GM23248 (cell line): ENCODE measurements at regions not wholly inside any gene's neighbourhood (a gene's known extent, or its start where the extent isn't known, plus 50 kb on each side); places are given as distances from the start of the nearest gene placed in this dataset.

Experiments used
- DNase-seq: peaks from one replicate; pipeline ENCODE4 v3.0.0-alpha.2; 2015
- H2AFZ ChIP-seq: fragments of 200-600 bp; sonication (generic); 2 replicates; pipeline ENCODE4 v1.6.1; 2016; ENCODE audit warnings: antibody characterized with exemption
- H3F3A ChIP-seq: fragments of 200-600 bp; sonication (generic); 2 replicates; pipeline ENCODE4 v1.6.1; 2016; ENCODE audit warnings: mild to moderate bottlenecking, antibody characterized with exemption, mixed run types; ENCODE audit not compliant: insufficient read depth
- H3K27ac ChIP-seq: fragments of 200-600 bp; sonication (generic); 2 replicates; pipeline ENCODE4 v1.5.1; 2016; ENCODE audit warnings: mild to moderate bottlenecking
- H3K27me3 ChIP-seq: fragments of 200-600 bp; sonication (generic); replicated peaks from 2 replicates; pipeline ENCODE4 v1.6.1; 2016; ENCODE audit warnings: mild to moderate bottlenecking; ENCODE audit not compliant: insufficient read depth
- H3K36me3 ChIP-seq: fragments of 200-600 bp; sonication (generic); 2 replicates; pipeline ENCODE4 v1.6.1; 2016; ENCODE audit warnings: low read depth, mild to moderate bottlenecking
- H3K4me1 ChIP-seq: fragments of 200-600 bp; sonication (generic); 2 replicates; pipeline ENCODE4 v1.6.1; 2016; ENCODE audit warnings: mild to moderate bottlenecking; ENCODE audit not compliant: insufficient read depth
- H3K4me2 ChIP-seq: fragments of 200-600 bp; sonication (generic); one replicate; pipeline ENCODE4 v1.6.1; 2016; ENCODE audit warnings: mild to moderate bottlenecking; ENCODE audit not compliant: unreplicated experiment
- H3K4me3 ChIP-seq: fragments of 200-600 bp; sonication (generic); 2 replicates; pipeline ENCODE4 v1.5.1; 2016; ENCODE audit warnings: mild to moderate bottlenecking
- H3K79me2 ChIP-seq: fragments of 200-600 bp; sonication (generic); 2 replicates; pipeline ENCODE4 v1.6.1; 2016; ENCODE audit warnings: mild to moderate bottlenecking; ENCODE audit not compliant: insufficient read depth
- H3K9ac ChIP-seq: fragments of 200-600 bp; sonication (generic); 2 replicates; pipeline ENCODE4 v1.6.1; 2016; ENCODE audit warnings: mild to moderate bottlenecking
- H3K9me2 ChIP-seq: fragments of 200-600 bp; sonication (generic); 2 replicates; pipeline ENCODE4 v1.6.1; 2016; ENCODE audit warnings: mixed run types, mild to moderate bottlenecking, moderate library complexity; ENCODE audit not compliant: insufficient read depth
- H3K9me3 ChIP-seq: fragments of 200-600 bp; sonication (generic); one replicate; pipeline ENCODE4 v1.6.1; 2017; ENCODE audit warnings: low read depth
- H4K20me1 ChIP-seq: fragments of 200-600 bp; sonication (generic); 2 replicates; pipeline ENCODE4 v1.6.0; 2016; ENCODE audit not compliant: insufficient read depth
- EZH2 ChIP-seq: fragments of 200-600 bp; sonication (generic); IDR thresholded peaks from 2 replicates; pipeline ENCODE4 v1.6.1; 2018; ENCODE audit warnings: antibody characterized with exemption, mild to moderate bottlenecking; ENCODE audit not compliant: insufficient read depth, poor library complexity, severe bottlenecking
- EZH2phosphoT487 ChIP-seq: fragments of 200-600 bp; sonication (generic); IDR thresholded peaks from 2 replicates; pipeline ENCODE4 v1.6.1; 2018; ENCODE audit warnings: antibody characterized with exemption, moderate library complexity, mild to moderate bottlenecking, low read depth; ENCODE audit not compliant: insufficient read depth
- WGBS, 2 experiments: methylation state at CpG; one replicate each; pipeline ENCODE4 v1.1.6; 2015 to 2017; ENCODE audit warnings: low lambda C conversion rate in 2 of 2, low coverage in 1 of 2; ENCODE audit errors: missing lambda C conversion rate in 2 of 2; 5-methylcytosine and 5-hydroxymethylcytosine counted together
- in situ Hi-C: fragments of 300-500 bp; cut with MboI; formaldehyde crosslinking; loops from 2 replicates; pipeline ENCODE4 v1.15.0; 2020

GRCh38 chr3:189058071-189058470 is 113.7 kb upstream of the TPRG1 start:
- Histone ChIP-seq H3K27ac (no peak overlapping the region), H3F3A (no peaks in the 10 kb centered on the region), H3K9me3 (no peaks in the 10 kb centered on the region), H3K4me1 (no peaks in the 10 kb centered on the region), H4K20me1 (no peaks in the 10 kb centered on the region), H3K4me3 (no peak overlapping the region), H3K4me2 (no peak overlapping the region), H3K9me2 (no peaks in the 10 kb centered on the region), H3K9ac (no peak overlapping the region), H3K79me2 (no peaks in the 10 kb centered on the region), H3K36me3 (no peaks in the 10 kb centered on the region), H3K27me3 (no peaks in the 10 kb centered on the region), H2AFZ (no peak overlapping the region)
- TF ChIP-seq EZH2phosphoT487 = no peak
- in situ Hi-C loops = no loop called here
- DNase-seq = no peak
- 94 to 95% methylated on average over 5 of the region's 5 CpGs for WGBS, 2 experiments

DNA sequence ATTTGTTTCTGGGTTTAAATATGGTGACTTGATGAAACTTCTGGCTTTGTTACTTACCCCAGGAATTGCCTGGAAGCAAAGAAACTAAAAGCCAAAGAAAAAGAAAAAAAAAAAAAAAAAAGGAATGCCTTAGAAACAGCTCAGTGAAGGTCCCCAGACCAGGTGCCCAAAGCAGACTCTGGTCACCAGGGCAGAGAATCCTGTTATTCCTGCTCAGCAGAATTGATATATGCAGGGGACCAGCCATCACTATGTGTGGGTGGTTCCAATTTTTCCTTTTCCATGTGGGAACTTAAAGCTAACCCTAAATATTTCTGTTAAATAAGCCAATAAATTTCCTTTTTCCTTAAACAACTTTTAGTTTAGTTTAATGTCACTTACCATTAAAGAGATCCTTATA is 100.8 kb upstream of the TPRG1 start:
- TF ChIP-seq EZH2phosphoT487 = no peak
- no peak for TF ChIP-seq EZH2
- Histone ChIP-seq H3K36me3 (no peaks in the 10 kb centered on the region), H3K9me3 (no peaks in the 10 kb centered on the region), H4K20me1 (no peaks in the 10 kb centered on the region), H2AFZ (no peak overlapping the region), H3K27ac (no peak overlapping the region), H3K9me2 (no peaks in the 10 kb centered on the region), H3K27me3 (no peaks in the 10 kb centered on the region), H3F3A (no peaks in the 10 kb centered on the region), H3K4me2 (no peak overlapping the region), H3K9ac (no peak overlapping the region), H3K79me2 (no peaks in the 10 kb centered on the region), H3K4me1 (no peaks in the 10 kb centered on the region), H3K4me3 (no peak overlapping the region)
- no peak for DNase-seq
- in situ Hi-C loops = no loop called here

GRCh38 chr3:189071446-189071845 is 100.3 kb upstream of the TPRG1 start:
- in situ Hi-C loops = no loop called here
- H3K4me1 ChIP-seq = no peaks in the 10 kb centered on the region
- H3K9ac ChIP-seq = no peak overlapping the region
- H4K20me1 ChIP-seq = no peaks in the 10 kb centered on the region
- no peaks in the 10 kb centered on the region for H3K9me3 ChIP-seq
- H3K27ac ChIP-seq = no peak overlapping the region
- no peak for DNase-seq
- TF ChIP-seq EZH2phosphoT487 (no peak), EZH2 (no peak)
- no peak overlapping the region for H2AFZ ChIP-seq
- H3K79me2 ChIP-seq = no peaks in the 10 kb centered on the region
- 84 to 88% methylated on average over 2 of the region's 2 CpGs for WGBS, 2 experiments
- no peak overlapping the region for H3K4me3 ChIP-seq
- no peaks in the 10 kb centered on the region for H3F3A ChIP-seq
- H3K36me3 ChIP-seq = no peaks in the 10 kb centered on the region
- H3K4me2 ChIP-seq = no peak overlapping the region
- no peaks in the 10 kb centered on the region for H3K27me3 ChIP-seq
- no peaks in the 10 kb centered on the region for H3K9me2 ChIP-seq

GRCh38 chr3:189076449-189076848 is 95.3 kb upstream of the TPRG1 start:
- Histone ChIP-seq H3K36me3 (no peaks in the 10 kb centered on the region), H3K27me3 (0 out of 2 replicates have a peak, but pooled peaks cover 5% of the 10 kb centered on the region), H4K20me1 (no peaks in the 10 kb centered on the region), H3K4me1 (no peaks in the 10 kb centered on the region), H3K27ac (no peak overlapping the region), H3K9me2 (no peaks in the 10 kb centered on the region), H3K4me2 (no peak overlapping the region), H2AFZ (no peak overlapping the region), H3K79me2 (no peaks in the 10 kb centered on the region), H3K4me3 (no peak overlapping the region), H3K9me3 (no peaks in the 10 kb centered on the region), H3K9ac (no peak overlapping the region), H3F3A (no peaks in the 10 kb centered on the region)
- 90 to 92% methylated on average over 1 of the region's 1 CpG for WGBS, 2 experiments
- no peak for DNase-seq
- in situ Hi-C loops = no loop called here
- TF ChIP-seq EZH2 (no peak), EZH2phosphoT487 (no peak)

DNA sequence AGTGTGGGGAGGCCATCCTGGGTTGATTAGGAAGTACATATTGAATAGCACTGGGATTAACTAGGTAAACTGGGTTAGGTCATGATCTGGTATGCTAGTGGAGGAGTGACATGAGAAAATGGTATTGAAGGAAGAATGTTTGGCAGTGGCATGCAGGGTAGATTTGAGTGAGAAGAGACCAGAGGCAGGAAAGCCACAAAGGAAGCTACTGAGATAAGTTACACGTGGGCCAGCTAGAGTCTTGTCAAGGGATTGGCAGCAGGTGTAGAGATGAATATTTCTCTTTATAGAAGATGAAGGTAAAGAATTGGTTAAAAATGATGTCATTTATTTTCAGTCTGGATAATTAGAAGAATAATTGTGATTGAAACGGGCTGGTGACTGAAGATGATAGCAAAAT is 91.0 kb upstream of the TPRG1 start:
- H2AFZ ChIP-seq = no peak overlapping the region
- no peaks in the 10 kb centered on the region for H3K4me1 ChIP-seq
- H3K4me2 ChIP-seq = no peak overlapping the region
- H3K9ac ChIP-seq = no peak overlapping the region
- TF ChIP-seq EZH2 (no peak), EZH2phosphoT487 (no peak)
- in situ Hi-C loops = no loop called here
- H3K36me3 ChIP-seq = no peaks in the 10 kb centered on the region
- H3K27ac ChIP-seq = no peak overlapping the region
- H3K9me3 ChIP-seq = no peaks in the 10 kb centered on the region
- H3K27me3 ChIP-seq = 0 out of 2 replicates have a peak, but pooled peaks cover 5% of the 10 kb centered on the region
- no peaks in the 10 kb centered on the region for H3F3A ChIP-seq
- WGBS, 2 experiments = 47 to 54% methylated on average over 2 of the region's 2 CpGs
- no peaks in the 10 kb centered on the region for H3K79me2 ChIP-seq
- DNase-seq = no peak
- H3K4me3 ChIP-seq = no peak overlapping the region
- H4K20me1 ChIP-seq = no peaks in the 10 kb centered on the region
- no peaks in the 10 kb centered on the region for H3K9me2 ChIP-seq
